ENCODE measurements at regions not wholly inside any gene's neighbourhood (a gene's known extent, or its start where the extent isn't known, plus 50 kb on each side); places are given as distances from the start of the nearest gene placed in this dataset.

GRCh38 chr5:8828596-8829322, 717.1 kb downstream of the SEMA5A start:
- TF ChIP-seq CTCF (IDR thresholded peaks at IDR 0.05; ENCODE audit: insufficient read depth, low read length, poor library complexity, severe bottlenecking) (no peak), EZH2phosphoT487 (conservative IDR thresholded peaks at IDR 0.05; ENCODE audit: low read length) (no peak)
